Tibial nerve (tissue), 4 donors: ENCODE measurements at regions not wholly inside any gene's neighbourhood (a gene's known extent, or its start where the extent isn't known, plus 50 kb on each side); places are given as distances from the start of the nearest gene placed in this dataset.

Experiments
- CTCF ChIP-seq, 5 experiments: fragments of 200-600 bp in 3 of 5; fragments of 450-650 bp in 2 of 5; sonication (generic) in 3 of 5; IDR thresholded peaks; one replicate each; pipeline ENCODE4 v1.5.1; 2016 to 2019; ENCODE audit warnings: antibody characterized with exemption in 5 of 5, mild to moderate bottlenecking in 3 of 5, moderate library complexity in 2 of 5
- EP300 ChIP-seq, 2 donors: sonication (generic); formaldehyde crosslinking; IDR thresholded peaks; one replicate each; pipeline ENCODE4 v1.6.1; 2017; ENCODE audit warnings: antibody characterized with exemption in 2 of 2, mild to moderate bottlenecking in 1 of 2
- POLR2A ChIP-seq, 2 donors: fragments of 450-650 bp; IDR thresholded peaks; one replicate each; pipeline ENCODE4 v1.6.1; 2017; ENCODE audit warnings: antibody characterized with exemption in 2 of 2, mild to moderate bottlenecking in 2 of 2, moderate library complexity in 2 of 2

- no peak for TF ChIP-seq CTCF (IDR thresholded peaks at IDR 0.05)
- no peak for TF ChIP-seq EP300 (IDR thresholded peaks at IDR 0.05)
- no peak for TF ChIP-seq POLR2A (IDR thresholded peaks at IDR 0.05)
These were observed 137.4 kb upstream of the TNRC6C start for GRCh38 chr17:77821114-77821513.
